Activated gamma-delta T cell (primary cell): ENCODE measurements at regions not wholly inside any gene's neighbourhood (a gene's known extent, or its start where the extent isn't known, plus 50 kb on each side); places are given as distances from the start of the nearest gene placed in this dataset.
"Not testable (repeated sequence)": the region's sequence is repeated elsewhere in the genome, so short reads cannot be mapped to it uniquely, and the experiment has no call there.

Source experiments
- DNase-seq: peaks from one replicate; lab custom pipeline; 2025; lab: John Stamatoyannopoulos, UW

GRCh38 chr13:71382285-71382684 lies 484.7 kb downstream of the DACH1 start:
- no peak for DNase-seq

- DNase-seq, result no peak
Measured at GRCh38 chr13:71380191-71380590, 486.8 kb downstream of the DACH1 start.

GRCh38 chr13:71378961-71379905 lies 487.8 kb downstream of the DACH1 start:
- DNase-seq, result no peak

GRCh38 chr13:71374471-71375049 lies 492.4 kb downstream of the DACH1 start:
- no peak for DNase-seq

- no peak for DNase-seq
Measured at GRCh38 chr13:71368336-71368735, 498.7 kb downstream of the DACH1 start.

GRCh38 chr13:71360041-71360440 lies 507.0 kb downstream of the DACH1 start:
- no peak for DNase-seq

GRCh38 chr13:71359641-71360040 lies 507.4 kb downstream of the DACH1 start:
- DNase-seq, result no peak

GRCh38 chr13:71358218-71358617 lies 508.8 kb downstream of the DACH1 start:
- DNase-seq, result no peak

- no peak for DNase-seq
Measured at GRCh38 chr13:71355010-71355409, 512.0 kb downstream of the DACH1 start.

- DNase-seq, result no peak
Measured at GRCh38 chr13:71350886-71351285, 516.1 kb downstream of the DACH1 start.

GRCh38 chr13:71345856-71346255 lies 521.1 kb downstream of the DACH1 start:
- not testable (repeated sequence) for DNase-seq

- DNase-seq, result no peak
Measured at GRCh38 chr13:71339736-71340135, 527.3 kb downstream of the DACH1 start.

GRCh38 chr13:71339005-71339404 lies 528.0 kb downstream of the DACH1 start:
- DNase-seq, result no peak

GRCh38 chr13:71338070-71338469 lies 528.9 kb downstream of the DACH1 start:
- no peak for DNase-seq

GRCh38 chr13:71327266-71327665 lies 539.7 kb downstream of the DACH1 start:
- no peak for DNase-seq

- no peak for DNase-seq
Measured at GRCh38 chr13:71325556-71325955, 541.4 kb downstream of the DACH1 start.

- DNase-seq, result no peak
Measured at GRCh38 chr13:71323266-71323665, 543.7 kb downstream of the DACH1 start.

GRCh38 chr13:71320452-71320851 lies 546.6 kb downstream of the DACH1 start:
- DNase-seq, result no peak

- no peak for DNase-seq
Measured at GRCh38 chr13:71316792-71317363, 550.1 kb downstream of the DACH1 start.

- DNase-seq, result no peak
Measured at GRCh38 chr13:71312923-71313322, 554.1 kb downstream of the DACH1 start.

GRCh38 chr13:71309905-71310304 lies 557.1 kb downstream of the DACH1 start:
- DNase-seq, result no peak

GRCh38 chr13:71306821-71307220 lies 560.2 kb downstream of the DACH1 start:
- DNase-seq, result no peak

- DNase-seq, result no peak
Measured at GRCh38 chr13:71304861-71305260, 562.1 kb downstream of the DACH1 start.
